Stimulated activated CD4-positive, alpha-beta T cell treated with anti-CD3 and anti-CD28 coated beads, Interleukin-2, amount 100 ng/mL, for 4 hours (primary cell): ENCODE measurements at regions not wholly inside any gene's neighbourhood (a gene's known extent, or its start where the extent isn't known, plus 50 kb on each side); places are given as distances from the start of the nearest gene placed in this dataset.
"Not testable (repeated sequence)": the region's sequence is repeated elsewhere in the genome, so short reads cannot be mapped to it uniquely, and the experiment has no call there.

Experiments
- DNase-seq: peaks from one replicate; pipeline ENCODE4 v3.0.0-alpha.2; 2020; ENCODE audit warnings: low read depth

DNA sequence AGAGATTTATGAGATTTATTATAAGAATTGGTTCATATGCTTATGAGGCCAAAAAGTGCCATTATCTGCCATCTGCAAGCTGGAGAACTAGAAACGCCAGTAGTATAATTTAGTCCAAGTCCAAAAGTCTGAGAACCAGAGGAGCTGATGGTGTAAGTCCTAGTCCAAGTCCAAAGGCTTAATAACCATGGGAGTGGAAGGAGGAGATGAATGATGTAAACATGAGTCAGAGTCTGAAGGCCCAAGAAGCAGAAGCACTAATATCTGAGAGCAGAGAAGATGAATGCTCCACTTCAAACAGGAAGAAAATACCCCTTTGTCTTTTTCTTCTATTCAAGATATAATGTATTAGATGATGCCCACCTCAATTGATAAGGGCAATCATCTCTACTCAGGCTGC lies 185.7 kb downstream of the CGGBP1 start:
- DNase-seq: no peak

DNA sequence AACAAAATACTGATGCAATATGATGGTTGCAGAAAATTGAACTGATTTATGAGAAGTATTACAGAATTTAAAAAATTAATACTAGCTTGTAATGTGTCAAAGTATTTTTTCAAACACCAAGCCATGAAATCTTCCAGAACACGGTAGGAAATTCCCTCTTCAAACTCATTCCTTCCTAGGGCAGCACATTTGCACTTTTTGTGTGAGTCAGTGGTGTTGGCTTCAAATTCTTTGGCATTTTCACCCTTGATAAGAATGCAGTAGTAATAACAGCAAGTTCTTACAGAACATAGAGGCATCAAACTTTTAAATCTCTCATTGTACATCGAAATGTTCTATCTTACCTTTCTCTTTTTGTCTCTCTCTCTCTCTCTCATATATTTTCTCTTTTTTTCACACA lies 191.8 kb downstream of the CGGBP1 start:
- no peak for DNase-seq

GRCh38 chr3:87856126-87856525 lies 202.7 kb downstream of the CGGBP1 start:
- DNase-seq: no peak

DNA sequence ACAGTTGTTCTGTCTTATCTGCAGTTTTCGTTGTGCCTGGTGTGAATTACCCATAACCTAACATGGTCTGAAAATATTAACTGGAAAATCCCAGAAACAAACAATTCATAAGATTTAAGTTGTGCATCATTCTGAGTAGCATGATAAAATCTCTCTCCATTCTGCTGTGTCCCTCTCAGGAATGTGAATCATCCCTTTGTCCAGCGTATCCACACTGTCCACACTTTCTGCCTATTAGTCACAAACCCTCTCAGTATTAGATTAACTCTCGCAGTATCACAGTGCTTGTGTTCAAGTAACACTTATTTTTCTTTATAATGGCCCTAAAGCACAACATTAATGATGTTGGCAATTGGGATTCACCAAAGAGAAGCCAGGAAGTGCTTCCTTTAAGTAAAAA lies 203.2 kb downstream of the CGGBP1 start:
- DNase-seq: no peak

DNA sequence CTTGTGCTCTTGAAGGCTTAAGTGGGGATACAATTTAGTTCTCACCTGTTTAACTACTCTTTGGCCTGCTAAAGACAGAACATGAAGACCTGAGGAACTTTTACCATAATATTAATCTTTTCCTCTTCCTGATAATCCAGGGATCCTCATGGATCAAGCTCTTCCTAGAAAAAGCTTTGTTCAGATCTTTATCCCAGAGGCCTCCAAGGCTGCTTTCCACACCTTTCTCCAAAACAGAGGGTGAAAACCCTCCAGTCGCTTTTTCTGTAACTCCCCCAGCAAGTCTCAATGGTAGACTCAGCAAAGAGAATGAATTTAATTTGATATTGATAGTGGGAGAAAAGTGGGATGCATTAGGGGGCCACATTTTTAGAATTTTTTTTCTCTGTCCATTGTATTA lies 203.6 kb downstream of the CGGBP1 start:
- DNase-seq: no peak

DNA sequence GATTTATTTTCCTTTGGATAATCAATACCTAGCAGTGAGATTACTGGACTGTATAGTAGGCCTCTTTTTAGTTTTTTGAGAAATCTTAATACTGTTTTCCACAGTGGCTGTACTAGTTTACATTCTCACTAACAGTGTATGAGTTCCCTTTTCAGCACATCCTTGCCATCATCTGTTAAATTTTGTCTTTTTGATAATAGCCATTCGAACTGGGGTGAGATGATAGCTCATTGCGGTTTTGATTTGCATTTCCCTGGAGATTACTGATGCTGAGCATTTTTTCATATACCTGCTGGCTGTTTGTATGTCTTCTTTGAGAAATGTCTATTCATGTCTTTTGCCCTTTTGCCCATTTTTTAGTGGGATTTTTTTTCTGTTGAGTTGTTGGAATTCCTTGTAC lies 210.8 kb downstream of the CGGBP1 start:
- DNase-seq: no peak

GRCh38 chr3:87837076-87837475 lies 221.7 kb downstream of the CGGBP1 start:
- DNase-seq: no peak

DNA sequence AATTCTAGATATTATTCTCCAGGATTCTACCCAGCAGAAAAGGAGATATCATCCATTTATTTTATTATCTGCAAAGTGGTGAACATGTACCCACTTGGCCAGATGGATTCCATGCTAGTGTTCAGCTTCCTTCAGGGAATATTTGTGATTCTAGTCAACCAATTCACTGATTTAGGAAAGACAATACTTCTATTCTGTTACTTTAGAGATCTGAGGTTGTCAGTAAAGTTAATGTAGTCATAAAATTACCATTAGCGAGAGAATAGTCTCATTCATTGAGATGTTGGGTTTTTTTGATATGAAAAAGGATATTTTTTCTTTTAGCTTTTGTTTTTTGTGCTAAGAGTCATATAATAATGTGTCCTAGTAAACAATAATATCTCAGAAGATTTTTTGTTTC lies 222.8 kb downstream of the CGGBP1 start:
- no peak for DNase-seq

DNA sequence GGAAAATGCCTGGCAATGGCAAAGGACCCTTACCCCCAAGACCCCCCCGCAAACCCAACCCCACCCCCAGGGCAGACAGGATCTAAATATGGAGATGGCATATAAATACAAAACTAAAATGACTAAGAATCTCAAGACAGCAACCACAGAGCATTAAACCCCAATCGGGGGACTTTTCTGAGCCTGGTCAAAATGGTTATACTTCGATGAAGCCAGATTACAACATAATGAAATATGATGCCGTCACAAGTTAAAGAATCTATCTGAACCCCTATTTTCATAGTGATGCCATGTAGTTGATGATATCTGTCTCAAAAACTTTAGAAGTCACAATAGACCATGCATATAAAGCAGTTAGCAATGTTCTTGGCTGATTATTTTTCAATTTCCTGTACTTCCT lies 223.6 kb downstream of the CGGBP1 start:
- no peak for DNase-seq

- DNase-seq: no peak
Observed at GRCh38 chr3:87834327-87834726, 224.5 kb downstream of the CGGBP1 start.

GRCh38 chr3:87833039-87833377 lies 225.8 kb downstream of the CGGBP1 start:
- DNase-seq: no peak

DNA sequence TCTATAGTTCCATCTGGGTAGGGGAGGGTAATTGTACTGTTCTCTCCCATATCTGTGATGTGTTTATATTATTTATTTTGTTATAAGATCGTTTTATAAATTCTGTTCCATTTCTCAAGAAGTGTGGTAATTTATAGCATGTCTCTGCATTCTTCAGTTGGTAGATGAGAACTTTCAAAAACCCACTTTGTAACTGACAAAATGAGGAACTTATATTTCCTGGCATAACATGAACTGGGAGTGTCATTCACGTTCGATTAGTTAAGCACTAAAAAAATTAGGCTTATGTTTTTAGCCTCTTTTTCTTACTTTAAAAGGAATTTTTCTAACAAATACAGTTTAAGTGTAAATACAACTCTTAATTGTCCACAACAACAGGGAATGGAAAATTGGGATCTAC lies 230.8 kb downstream of the CGGBP1 start:
- no peak for DNase-seq

DNA sequence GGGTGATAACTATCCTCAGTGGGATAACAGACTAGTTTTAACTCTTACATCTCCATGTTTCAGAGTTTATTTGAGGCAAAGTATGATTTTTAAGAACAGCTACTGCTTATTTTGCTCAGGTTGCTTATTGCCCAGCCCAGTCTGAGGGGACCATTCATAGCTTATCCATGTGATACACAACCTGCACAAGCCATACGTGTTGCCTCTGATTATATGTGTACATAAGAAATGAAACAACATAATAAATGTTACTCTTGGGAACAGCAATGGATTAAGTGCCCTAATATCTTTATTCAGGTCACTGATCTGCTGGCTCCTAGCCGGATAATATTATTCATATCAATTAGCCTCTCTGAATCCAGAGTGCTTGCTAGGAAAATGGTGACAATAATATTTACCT lies 236.2 kb downstream of the CGGBP1 start:
- DNase-seq: no peak

DNA sequence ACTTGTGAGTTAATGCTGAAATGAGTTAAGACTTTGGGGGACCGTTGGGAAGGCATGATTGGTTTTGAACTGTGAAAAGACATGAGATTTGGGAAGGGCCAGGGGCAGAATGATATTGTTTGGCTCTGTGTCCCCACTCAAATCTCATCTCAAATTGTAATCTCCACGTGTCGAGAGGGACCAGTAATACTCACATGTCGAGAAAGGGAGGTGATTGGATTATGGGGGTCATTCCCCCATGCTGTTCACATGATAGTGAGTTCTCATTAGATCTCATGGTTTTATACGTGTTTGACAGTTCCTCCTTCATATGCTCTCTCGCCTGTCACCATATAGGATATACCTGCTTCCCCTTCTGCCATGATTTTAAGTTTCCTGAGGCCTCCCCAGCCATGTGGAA lies 245.3 kb downstream of the CGGBP1 start:
- DNase-seq: not testable (repeated sequence)

GRCh38 chr3:87811953-87812352 lies 246.9 kb downstream of the CGGBP1 start:
- no peak for DNase-seq

- DNase-seq: no peak
Observed at GRCh38 chr3:87810452-87811016, 248.3 kb downstream of the CGGBP1 start.

- DNase-seq: no peak
Observed at GRCh38 chr3:87805670-87806069, 253.1 kb downstream of the CGGBP1 start.

- no peak for DNase-seq
Observed at GRCh38 chr3:87801409-87801808, 257.4 kb downstream of the CGGBP1 start.

- DNase-seq: no peak
Observed at GRCh38 chr3:87800516-87800915, 258.3 kb downstream of the CGGBP1 start.

GRCh38 chr3:87798567-87798947 lies 260.2 kb downstream of the CGGBP1 start:
- DNase-seq: no peak

GRCh38 chr3:87797872-87798566 lies 260.8 kb downstream of the CGGBP1 start:
- DNase-seq: no peak

DNA sequence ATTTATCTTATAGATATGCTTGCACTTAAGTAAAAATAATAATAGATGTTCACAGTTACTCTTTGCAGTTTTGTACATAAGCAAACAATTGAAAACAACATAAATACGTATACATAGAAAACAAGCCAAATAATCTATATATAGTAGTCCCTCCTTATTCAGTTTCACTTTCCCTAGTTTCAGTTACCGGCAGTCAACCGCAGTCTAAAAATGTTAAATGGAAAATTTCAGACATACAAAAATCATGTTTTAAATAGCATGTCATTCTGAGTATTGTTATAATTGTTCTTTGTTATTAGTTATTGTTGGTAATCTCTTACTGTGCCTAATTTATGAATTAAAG lies 262.0 kb downstream of the CGGBP1 start:
- no peak for DNase-seq

- DNase-seq: no peak
Observed at GRCh38 chr3:87796137-87796842, 262.5 kb downstream of the CGGBP1 start.

DNA sequence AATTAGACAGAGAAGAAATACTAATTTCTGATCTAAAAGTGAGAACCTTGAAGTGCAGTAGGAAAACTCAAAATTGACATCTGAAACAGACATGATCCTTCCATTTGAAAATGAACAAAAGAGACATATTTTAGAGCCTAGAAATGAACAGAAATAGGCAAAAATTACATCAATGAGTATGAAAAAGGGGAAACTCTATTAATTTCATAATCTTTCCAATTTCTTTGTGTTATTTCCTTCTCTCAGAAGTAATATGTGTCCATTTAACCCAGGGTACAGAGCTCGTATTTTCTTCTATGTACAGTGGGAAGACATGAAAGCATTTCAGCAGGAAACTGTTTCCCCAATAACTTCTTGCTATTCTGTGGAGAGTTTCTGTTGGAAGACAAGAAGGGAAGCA lies 263.1 kb downstream of the CGGBP1 start:
- DNase-seq: no peak
